OCI-LY7 (cell line): ENCODE measurements at regions not wholly inside any gene's neighbourhood (a gene's known extent, or its start where the extent isn't known, plus 50 kb on each side); places are given as distances from the start of the nearest gene placed in this dataset.

Source experiments
- EZH2phosphoT487 ChIP-seq: fragments of 200-600 bp; sonication (generic); IDR thresholded peaks from 2 replicates; pipeline ENCODE4 v1.6.1; 2018; ENCODE audit warnings: low read depth, borderline replicate concordance, mild to moderate bottlenecking, mixed run types, antibody characterized with exemption, low read length, moderate library complexity, mixed read lengths
- TF ChIP-seq, protein P1 (sequence below): fragments of 200-600 bp; sonication (generic); conservative IDR thresholded peaks from 2 replicates; pipeline ENCODE4 v1.5.1; 2014; ENCODE audit warnings: mild to moderate bottlenecking, antibody characterized with exemption, low read length, moderate library complexity, mixed read lengths

DNA sequence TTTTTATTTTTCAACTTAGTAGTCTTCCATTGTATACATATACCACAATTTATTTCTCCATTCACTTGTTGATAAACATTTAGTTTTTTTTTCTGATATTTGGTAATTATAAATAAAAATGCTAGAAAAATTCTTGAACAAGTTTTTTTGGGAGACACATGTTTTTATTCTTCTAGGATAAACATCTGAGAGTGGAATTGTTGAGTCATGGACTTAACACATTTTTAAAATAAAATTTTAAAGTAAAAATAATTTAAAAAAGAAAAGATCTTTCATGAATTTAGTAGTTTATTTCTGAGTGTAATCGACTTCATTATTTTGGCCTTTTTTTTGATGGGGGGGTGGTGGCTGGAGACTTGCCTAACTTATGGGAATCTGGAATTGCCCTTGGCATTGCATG is 391.1 kb downstream of the KCNJ2 start:
- TF ChIP-seq, protein P1, sequence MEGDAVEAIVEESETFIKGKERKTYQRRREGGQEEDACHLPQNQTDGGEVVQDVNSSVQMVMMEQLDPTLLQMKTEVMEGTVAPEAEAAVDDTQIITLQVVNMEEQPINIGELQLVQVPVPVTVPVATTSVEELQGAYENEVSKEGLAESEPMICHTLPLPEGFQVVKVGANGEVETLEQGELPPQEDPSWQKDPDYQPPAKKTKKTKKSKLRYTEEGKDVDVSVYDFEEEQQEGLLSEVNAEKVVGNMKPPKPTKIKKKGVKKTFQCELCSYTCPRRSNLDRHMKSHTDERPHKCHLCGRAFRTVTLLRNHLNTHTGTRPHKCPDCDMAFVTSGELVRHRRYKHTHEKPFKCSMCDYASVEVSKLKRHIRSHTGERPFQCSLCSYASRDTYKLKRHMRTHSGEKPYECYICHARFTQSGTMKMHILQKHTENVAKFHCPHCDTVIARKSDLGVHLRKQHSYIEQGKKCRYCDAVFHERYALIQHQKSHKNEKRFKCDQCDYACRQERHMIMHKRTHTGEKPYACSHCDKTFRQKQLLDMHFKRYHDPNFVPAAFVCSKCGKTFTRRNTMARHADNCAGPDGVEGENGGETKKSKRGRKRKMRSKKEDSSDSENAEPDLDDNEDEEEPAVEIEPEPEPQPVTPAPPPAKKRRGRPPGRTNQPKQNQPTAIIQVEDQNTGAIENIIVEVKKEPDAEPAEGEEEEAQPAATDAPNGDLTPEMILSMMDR = no peak
- TF ChIP-seq EZH2phosphoT487 = no peak
